HEK293 (cell line): ENCODE measurements at regions not wholly inside any gene's neighbourhood (a gene's known extent, or its start where the extent isn't known, plus 50 kb on each side); places are given as distances from the start of the nearest gene placed in this dataset.

Experiments used
- CTCF ChIA-PET: fragments of 350-600 bp; formaldehyde crosslinking; extraction: SDS; loops from one replicate; lab custom pipeline; 2021; ENCODE audit warnings: antibody characterized with exemption; lab: Yijun Ruan, JAX
- POLR2A ChIA-PET: fragments of 300-600 bp; formaldehyde crosslinking; extraction: SDS; loops from one replicate; lab custom pipeline; 2020; ENCODE audit warnings: antibody characterized with exemption, inconsistent platforms; lab: Yijun Ruan, JAX
- H3K27ac ChIP-seq: fragments of 200-500 bp; sonication (Bioruptor generic); 2 replicates; pipeline ENCODE4 v1.5.1; 2014; ENCODE audit warnings: low read depth, low read length, control low read depth, inconsistent platforms; ENCODE audit errors: extremely low read depth
- H3K36me3 ChIP-seq, 2 experiments: fragments of 200-500 bp in 1 of 2; sonication (Bioruptor generic) in 1 of 2; 1 replicate in 1 of 2; 2 replicates in 1 of 2; pipeline ENCODE4 v1.5.1; 2014 to 2017; ENCODE audit warnings: inconsistent platforms in 2 of 2, low read length in 2 of 2; ENCODE audit not compliant: control insufficient read depth in 2 of 2, insufficient read depth in 1 of 2
- H3K4me1 ChIP-seq: fragments of 200-500 bp; sonication (Bioruptor generic); 2 replicates; pipeline ENCODE4 v1.5.1; 2014; ENCODE audit warnings: mild to moderate bottlenecking, low read length, inconsistent platforms; ENCODE audit not compliant: control insufficient read depth, insufficient read depth
- H3K4me3 ChIP-seq: 2 replicates; pipeline ENCODE4 v1.5.1; 2011; ENCODE audit warnings: low read depth, mild to moderate bottlenecking, control low read depth, low read length, moderate library complexity
- H3K9me3 ChIP-seq: fragments of 200-500 bp; sonication (Bioruptor generic); 2 replicates; pipeline ENCODE4 v1.5.1; 2014; ENCODE audit warnings: low read depth, low read length, inconsistent platforms; ENCODE audit not compliant: control insufficient read depth, insufficient read depth
- KLF1 ChIP-seq: fragments of 450-650 bp; formaldehyde crosslinking; IDR thresholded peaks from 2 replicates; pipeline ENCODE4 v1.5.1; 2016; ENCODE audit warnings: missing biosample characterization, missing genetic modification characterization
- KLF10 ChIP-seq: fragments of 450-650 bp; IDR thresholded peaks from 2 replicates; pipeline ENCODE4 v1.5.1; 2018; ENCODE audit warnings: missing biosample characterization, mild to moderate bottlenecking, missing genetic modification characterization
- REPIN1 ChIP-seq: fragments of 450-650 bp; formaldehyde crosslinking; IDR thresholded peaks from 2 replicates; pipeline ENCODE4 v1.5.1; 2017; ENCODE audit warnings: missing biosample characterization, missing genetic modification characterization, low read depth
- ZFHX2 ChIP-seq: fragments of 450-650 bp; formaldehyde crosslinking; conservative IDR thresholded peaks from 2 replicates; pipeline ENCODE4 v1.5.1; 2016; ENCODE audit warnings: missing biosample characterization, missing genetic modification characterization
- ZNF112 ChIP-seq: fragments of 450-650 bp; formaldehyde crosslinking; IDR thresholded peaks from 2 replicates; pipeline ENCODE4 v1.5.0; 2017; ENCODE audit warnings: missing biosample characterization, missing genetic modification characterization
- ZNF121 ChIP-seq: fragments of 450-650 bp; formaldehyde crosslinking; IDR thresholded peaks from 2 replicates; pipeline ENCODE4 v1.5.1; 2016; ENCODE audit warnings: missing biosample characterization, missing genetic modification characterization
- ZNF140 ChIP-seq: fragments of 450-650 bp; formaldehyde crosslinking; IDR thresholded peaks from 2 replicates; pipeline ENCODE4 v1.5.1; 2016; ENCODE audit warnings: missing biosample characterization, missing genetic modification characterization
- ZNF274 ChIP-seq, 2 experiments: fragments of 200-500 bp in 1 of 2; fragments of 450-650 bp in 1 of 2; sonication (Bioruptor generic) in 1 of 2; formaldehyde crosslinking in 1 of 2; IDR thresholded peaks; 2 replicates each; pipeline versions ENCODE4 v1.5.1 to v1.6.1; 2014 to 2016; ENCODE audit warnings: borderline replicate concordance in 1 of 2, inconsistent platforms in 1 of 2, low read length in 1 of 2, missing biosample characterization in 1 of 2, missing genetic modification characterization in 1 of 2
- ZNF354C ChIP-seq: fragments of 450-650 bp; formaldehyde crosslinking; IDR thresholded peaks from 2 replicates; pipeline ENCODE4 v1.5.1; 2016; ENCODE audit warnings: missing biosample characterization, missing genetic modification characterization, low read depth, borderline replicate concordance
- ZNF404 ChIP-seq: fragments of 450-650 bp; formaldehyde crosslinking; IDR thresholded peaks from 2 replicates; pipeline ENCODE4 v1.5.1; 2017; ENCODE audit warnings: missing biosample characterization, missing genetic modification characterization
- ZNF549 ChIP-seq: fragments of 450-650 bp; IDR thresholded peaks from 2 replicates; pipeline ENCODE4 v1.5.1; 2018; ENCODE audit warnings: missing biosample characterization, missing genetic modification characterization, mild to moderate bottlenecking, inconsistent platforms, moderate library complexity
- ZNF670 ChIP-seq: fragments of 450-650 bp; formaldehyde crosslinking; IDR thresholded peaks from 2 replicates; pipeline ENCODE4 v1.5.1; 2016; ENCODE audit warnings: missing biosample characterization, missing genetic modification characterization, low read depth
- ZNF692 ChIP-seq: fragments of 450-650 bp; formaldehyde crosslinking; IDR thresholded peaks from 2 replicates; pipeline ENCODE4 v1.5.1; 2016; ENCODE audit warnings: missing biosample characterization, missing genetic modification characterization
- ZNF785 ChIP-seq: fragments of 450-650 bp; formaldehyde crosslinking; IDR thresholded peaks from 2 replicates; pipeline ENCODE4 v1.5.1; 2016; ENCODE audit warnings: missing biosample characterization, missing genetic modification characterization
- ZNF791 ChIP-seq: fragments of 450-650 bp; formaldehyde crosslinking; IDR thresholded peaks from 2 replicates; pipeline ENCODE4 v1.5.1; 2016; ENCODE audit warnings: missing biosample characterization, missing genetic modification characterization
- TF ChIP-seq, protein P1 (sequence below): fragments of 450-650 bp; formaldehyde crosslinking; IDR thresholded peaks from 2 replicates; pipeline ENCODE4; 2016; ENCODE audit warnings: missing biosample characterization, missing genetic modification characterization
- TF ChIP-seq, protein P2 (sequence below): fragments of 450-650 bp; formaldehyde crosslinking; IDR thresholded peaks from 2 replicates; pipeline ENCODE4 v1.5.1; 2016; ENCODE audit warnings: missing biosample characterization, missing genetic modification characterization

GRCh38 chr3:16738451-16738850 lies 133.2 kb upstream of the DAZL start:
- TF ChIP-seq, protein P1, sequence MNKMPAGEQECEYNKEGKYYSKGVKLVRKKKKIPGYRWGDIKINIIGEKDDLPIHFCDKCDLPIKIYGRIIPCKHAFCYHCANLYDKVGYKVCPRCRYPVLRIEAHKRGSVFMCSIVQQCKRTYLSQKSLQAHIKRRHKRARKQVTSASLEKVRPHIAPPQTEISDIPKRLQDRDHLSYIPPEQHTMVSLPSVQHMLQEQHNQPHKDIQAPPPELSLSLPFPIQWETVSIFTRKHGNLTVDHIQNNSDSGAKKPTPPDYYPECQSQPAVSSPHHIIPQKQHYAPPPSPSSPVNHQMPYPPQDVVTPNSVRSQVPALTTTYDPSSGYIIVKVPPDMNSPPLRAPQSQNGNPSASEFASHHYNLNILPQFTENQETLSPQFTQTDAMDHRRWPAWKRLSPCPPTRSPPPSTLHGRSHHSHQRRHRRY (tag by site-specific recombination) = no peak
- TF ChIP-seq, all 188 proteins: peak for 0
- no peaks in the 10 kb centered on the region for H3K4me1 ChIP-seq
- H3K36me3 ChIP-seq = no peaks in the 10 kb centered on the region
- no peak overlapping the region for H3K4me3 ChIP-seq
- ChIA-PET CTCF (no interaction called here), POLR2A (no interaction called here)
- H3K9me3 ChIP-seq = no peaks in the 10 kb centered on the region
- no peak overlapping the region for H3K27ac ChIP-seq

GRCh38 chr3:16739541-16740105 lies 134.4 kb upstream of the DAZL start:
- POLR2A ChIA-PET = no interaction called here
- Histone ChIP-seq H3K27ac (no peak overlapping the region), H3K4me3 (no peak overlapping the region)

GRCh38 chr3:16740515-16740914 lies 135.3 kb upstream of the DAZL start:
- no peaks in the 10 kb centered on the region for H3K4me1 ChIP-seq
- no peaks in the 10 kb centered on the region for H3K9me3 ChIP-seq
- H3K36me3 ChIP-seq = no peaks in the 10 kb centered on the region
- ChIA-PET POLR2A (no interaction called here), CTCF (interaction anchor here (0.6 to 1.2 kb wide), 2 partner anchors 27 to 87 kb away, joined by 3 to 4 read pairs; no protein-coding TSS in a partner anchor)
- TF ChIP-seq ZNF692 (tag by site-specific recombination) (no peak), ZNF112 (no peak), ZNF670 (tag by site-specific recombination) (no peak)
- no peak overlapping the region for H3K4me3 ChIP-seq
- H3K27ac ChIP-seq = no peak overlapping the region

More at GRCh38 chr3:16739541-16740105, 134.4 kb upstream of the DAZL start:
- Histone ChIP-seq H3K9me3 (no peaks in the 10 kb centered on the region), H3K36me3 (no peaks in the 10 kb centered on the region), H3K4me1 (no peaks in the 10 kb centered on the region)
- CTCF ChIA-PET = interaction anchor here (0.6 to 1.2 kb wide), 2 partner anchors 28 to 88 kb away, joined by 3 to 4 read pairs; no protein-coding TSS in a partner anchor
- TF ChIP-seq ZFHX2 (tag by site-specific recombination) (no peak), ZNF140 (tag by site-specific recombination) (peak; percentile 38; the same call in 1 of the 2 replicates)

- Histone ChIP-seq H3K4me1 (no peaks in the 10 kb centered on the region), H3K9me3 (no peaks in the 10 kb centered on the region), H3K4me3 (no peak overlapping the region), H3K27ac (no peak overlapping the region), H3K36me3 (no peaks in the 10 kb centered on the region)
- POLR2A ChIA-PET = no interaction called here
- CTCF ChIA-PET = interaction anchor here (0.7 to 1.2 kb wide), 2 partner anchors 27 to 806 kb away, joined by 3 read pairs; no protein-coding TSS in a partner anchor
- TF ChIP-seq ZNF791 (tag by site-specific recombination) = no peak
- TF ChIP-seq ZNF274 (IDR thresholded peaks at IDR 0.05; ENCODE audit: low read length) = no peak
- TF ChIP-seq ZNF274 (tag by site-specific recombination; IDR thresholded peaks at IDR 0.05; ENCODE audit: borderline replicate concordance) = 0 out of 2 replicates have a peak, but pooled peaks have one; percentile 22
These were observed 136.0 kb upstream of the DAZL start for GRCh38 chr3:16741103-16741758.

DNA sequence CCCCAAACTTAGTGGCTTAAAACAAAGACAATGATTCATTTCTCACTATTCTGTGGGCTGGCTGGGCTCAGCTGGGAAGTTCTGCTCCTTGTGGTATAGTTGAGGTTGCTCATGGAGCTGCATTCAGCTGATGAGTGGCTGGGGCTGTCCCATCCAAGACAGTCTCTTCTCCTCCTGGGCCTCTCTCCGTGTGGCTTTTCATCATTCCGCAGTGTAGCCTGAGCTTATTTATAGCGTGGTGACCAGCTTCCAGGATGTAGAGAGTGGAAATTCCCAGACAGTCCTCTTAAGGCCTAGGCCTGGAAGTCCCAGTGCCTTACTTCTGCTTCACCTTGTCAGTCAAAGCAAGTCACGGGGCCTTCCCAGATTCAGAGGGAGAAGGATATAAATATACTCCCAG lies 136.7 kb upstream of the DAZL start:
- POLR2A ChIA-PET = no interaction called here
- TF ChIP-seq, protein P2, sequence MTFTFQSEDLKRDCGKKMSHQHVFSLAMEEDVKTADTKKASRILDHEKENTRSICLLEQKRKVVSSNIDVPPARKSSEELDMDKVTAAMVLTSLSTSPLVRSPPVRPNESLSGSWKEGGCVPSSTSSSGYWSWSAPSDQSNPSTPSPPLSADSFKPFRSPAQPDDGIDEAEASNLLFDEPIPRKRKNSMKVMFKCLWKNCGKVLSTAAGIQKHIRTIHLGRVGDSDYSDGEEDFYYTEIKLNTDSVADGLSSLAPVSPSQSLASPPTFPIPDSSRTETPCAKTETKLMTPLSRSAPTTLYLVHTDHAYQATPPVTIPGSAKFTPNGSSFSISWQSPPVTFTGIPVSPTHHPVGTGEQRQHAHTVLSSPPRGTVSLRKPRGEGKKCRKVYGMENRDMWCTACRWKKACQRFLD (tag by site-specific recombination) = no peak
- TF ChIP-seq ZNF785 (tag by site-specific recombination) (no peak), ZNF404 (tag by site-specific recombination) (no peak), REPIN1 (no peak), ZNF549 (tag by site-specific recombination) (no peak), KLF10 (tag by site-specific recombination) (no peak), KLF1 (tag by site-specific recombination) (no peak), ZNF692 (tag by site-specific recombination) (no peak), ZNF121 (tag by site-specific recombination) (no peak), ZNF354C (tag by site-specific recombination) (no peak)

More for the DNA sequence above, 136.7 kb upstream of the DAZL start:
- Histone ChIP-seq H3K36me3 (no peaks in the 10 kb centered on the region), H3K4me1 (no peaks in the 10 kb centered on the region), H3K9me3 (no peaks in the 10 kb centered on the region), H3K4me3 (no peak overlapping the region), H3K27ac (no peak overlapping the region)
- CTCF ChIA-PET = interaction anchor here (0.7 kb wide), 1 partner anchor 807 kb away, joined by 3 read pairs; no protein-coding TSS in a partner anchor
